Left lung (tissue), 4 donors: ENCODE measurements at regions not wholly inside any gene's neighbourhood (a gene's known extent, or its start where the extent isn't known, plus 50 kb on each side); places are given as distances from the start of the nearest gene placed in this dataset.

Source experiments
- ATAC-seq: fragments of 200-7000 bp; cut with Tn5 transposase; one replicate; pipeline ENCODE4 v1.9.1; 2020; ENCODE audit warnings: moderate library complexity
- DNase-seq, 4 donors: peaks; one replicate each; pipeline ENCODE4 v3.0.0-alpha.2; 2013 to 2020
- H3K27ac ChIP-seq, 2 donors: fragments of 200-600 bp; sonication (generic) in 1 of 2; one replicate each; pipeline versions ENCODE4 v1.5.0 to v1.8.0; 2020 to 2021
- H3K27me3 ChIP-seq, 2 donors: fragments of 200-600 bp; sonication (generic) in 1 of 2; one replicate each; pipeline versions ENCODE4 v1.5.0 to v1.8.0; 2020 to 2021
- H3K36me3 ChIP-seq, 2 donors: fragments of 200-600 bp; sonication (generic) in 1 of 2; one replicate each; pipeline versions ENCODE4 v1.5.0 to v1.8.0; 2020 to 2021
- H3K4me1 ChIP-seq, 2 donors: fragments of 200-600 bp; one replicate each; pipeline ENCODE4 v1.8.0; 2021
- H3K4me3 ChIP-seq, 2 donors: fragments of 200-600 bp; sonication (generic) in 1 of 2; one replicate each; pipeline versions ENCODE4 v1.5.0 to v1.8.0; 2020 to 2021; ENCODE audit warnings: mild to moderate bottlenecking in 1 of 2
- H3K9me3 ChIP-seq, 2 donors: fragments of 200-600 bp; sonication (generic) in 1 of 2; one replicate each; pipeline versions ENCODE4 v1.5.0 to v1.8.0; 2020 to 2021
- intact Hi-C, 2 donors: fragments of 100-400 bp; cut with DNase I; formaldehyde crosslinking; loops; one replicate each; pipeline versions ENCODE4 v1.11.2 to v1.14.2; 2022
- TF ChIP-seq, protein P1 (sequence below), 2 donors: fragments of 200-600 bp; sonication (generic) in 1 of 2; IDR thresholded peaks; one replicate each; pipeline versions ENCODE4 v1.5.0 to v1.8.0; 2021; ENCODE audit warnings: antibody characterized with exemption in 2 of 2
- donor health status: DM: no; HTN: yes; CAD: no.
- donor health status: DM: no; HTN: no; CAD: no.

DNA sequence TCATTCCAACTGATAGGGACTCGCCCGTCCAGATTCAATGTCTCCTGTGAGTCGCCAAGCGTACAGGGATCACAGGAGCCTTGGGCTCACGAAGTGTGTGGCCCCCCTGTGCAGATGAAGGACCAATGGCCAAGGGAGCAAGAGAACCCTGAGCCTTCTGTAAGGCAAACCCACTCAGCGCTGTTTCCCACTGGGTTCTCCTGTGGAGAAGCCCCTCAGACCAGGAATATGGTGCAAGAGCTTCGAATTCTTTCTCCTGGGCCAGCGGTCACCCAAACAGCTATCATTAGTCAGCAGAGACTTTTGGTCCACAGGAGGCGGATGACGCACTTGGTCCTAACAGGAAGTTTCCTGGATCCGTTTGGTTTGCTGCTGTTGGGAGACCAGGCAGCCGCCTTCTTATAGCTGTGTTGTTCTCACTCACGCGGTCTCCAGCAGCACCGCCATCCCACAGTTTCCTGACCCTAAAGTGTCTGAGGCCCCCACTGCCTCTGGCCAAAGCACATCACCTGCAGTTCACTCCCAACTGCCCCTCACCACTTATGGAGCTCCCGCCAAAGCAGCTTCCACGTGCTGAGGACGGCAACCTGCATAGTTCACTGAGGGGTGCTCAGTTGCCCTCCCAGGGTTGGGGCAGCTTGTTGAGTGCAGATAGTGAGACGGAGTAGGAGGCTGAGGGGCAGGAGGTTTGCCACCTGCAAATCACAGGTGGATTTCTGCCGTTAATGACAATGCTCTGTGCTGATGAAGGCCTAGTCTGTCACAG lies 268.6 kb downstream of the ERMARD start:
- Histone ChIP-seq H3K4me3 (no peak overlapping the region), H3K27me3 (peaks cover 13 to 33% of the 10 kb centered on the region in 2 donors), H3K36me3 (no peaks in the 10 kb centered on the region), H3K9me3 (no peaks in the 10 kb centered on the region), H3K27ac (no peak overlapping the region), H3K4me1 (peaks cover 0 to 6% of the 10 kb centered on the region in 2 donors)
- peak in 1 of 4 donors; percentile 37 for DNase-seq
- TF ChIP-seq, protein P1, sequence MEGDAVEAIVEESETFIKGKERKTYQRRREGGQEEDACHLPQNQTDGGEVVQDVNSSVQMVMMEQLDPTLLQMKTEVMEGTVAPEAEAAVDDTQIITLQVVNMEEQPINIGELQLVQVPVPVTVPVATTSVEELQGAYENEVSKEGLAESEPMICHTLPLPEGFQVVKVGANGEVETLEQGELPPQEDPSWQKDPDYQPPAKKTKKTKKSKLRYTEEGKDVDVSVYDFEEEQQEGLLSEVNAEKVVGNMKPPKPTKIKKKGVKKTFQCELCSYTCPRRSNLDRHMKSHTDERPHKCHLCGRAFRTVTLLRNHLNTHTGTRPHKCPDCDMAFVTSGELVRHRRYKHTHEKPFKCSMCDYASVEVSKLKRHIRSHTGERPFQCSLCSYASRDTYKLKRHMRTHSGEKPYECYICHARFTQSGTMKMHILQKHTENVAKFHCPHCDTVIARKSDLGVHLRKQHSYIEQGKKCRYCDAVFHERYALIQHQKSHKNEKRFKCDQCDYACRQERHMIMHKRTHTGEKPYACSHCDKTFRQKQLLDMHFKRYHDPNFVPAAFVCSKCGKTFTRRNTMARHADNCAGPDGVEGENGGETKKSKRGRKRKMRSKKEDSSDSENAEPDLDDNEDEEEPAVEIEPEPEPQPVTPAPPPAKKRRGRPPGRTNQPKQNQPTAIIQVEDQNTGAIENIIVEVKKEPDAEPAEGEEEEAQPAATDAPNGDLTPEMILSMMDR (IDR thresholded peaks at IDR 0.05) = no peak
- intact Hi-C loops = no loop called here
- ATAC-seq = no peak

DNA sequence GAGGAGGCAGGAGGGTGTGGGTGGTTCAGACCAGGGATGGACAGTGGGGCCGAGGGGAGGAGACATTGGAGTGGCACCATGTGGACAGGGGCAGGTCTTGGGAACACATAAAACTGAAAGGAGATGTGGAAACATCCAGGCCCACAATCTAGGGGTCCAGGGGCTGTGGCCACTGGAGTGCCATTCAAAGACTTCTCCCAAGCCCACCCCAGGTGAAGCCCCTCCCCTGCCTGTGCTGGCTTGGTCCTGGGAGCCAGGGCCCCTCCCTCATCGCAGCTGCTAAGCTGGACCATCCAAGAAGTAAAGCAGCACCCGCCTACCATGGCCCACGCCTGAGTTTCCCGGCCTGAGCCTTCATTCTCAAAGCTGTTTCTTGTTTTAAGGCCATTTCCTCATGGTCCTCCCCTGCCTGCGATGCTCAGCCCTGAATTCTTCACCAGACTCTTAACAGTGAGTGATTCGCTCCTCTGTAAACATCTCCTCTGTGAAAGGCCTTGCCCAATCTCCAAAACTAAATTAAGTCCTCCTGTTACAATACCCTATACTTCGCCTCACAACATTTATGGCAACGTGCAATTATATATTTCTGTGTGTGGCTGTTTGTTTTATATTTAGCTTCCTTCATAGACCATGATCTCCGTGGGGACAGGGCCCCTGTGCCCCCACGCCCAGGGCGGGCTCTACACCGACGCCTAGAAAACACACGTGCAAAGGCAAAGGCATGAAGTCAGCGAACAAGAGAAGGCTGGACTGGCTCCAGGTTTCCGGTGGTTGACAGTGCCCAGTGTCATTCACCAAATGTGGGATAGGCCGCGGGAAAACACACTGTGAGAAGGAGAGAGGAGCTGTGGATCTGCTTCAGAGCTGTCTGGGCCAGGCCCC lies 267.8 kb downstream of the ERMARD start:
- Histone ChIP-seq H3K4me3 (no peak overlapping the region), H3K9me3 (no peaks in the 10 kb centered on the region), H3K36me3 (no peaks in the 10 kb centered on the region), H3K27ac (no peak overlapping the region), H3K27me3 (peaks cover 13 to 38% of the 10 kb centered on the region in 2 donors), H3K4me1 (peaks cover 0 to 6% of the 10 kb centered on the region in 2 donors)
- ATAC-seq (no peak), DNase-seq (peak in 1 of 4 donors; percentile 34)
- TF ChIP-seq, protein P1 (IDR thresholded peaks at IDR 0.05) = no peak
- intact Hi-C loops = no loop called here

DNA sequence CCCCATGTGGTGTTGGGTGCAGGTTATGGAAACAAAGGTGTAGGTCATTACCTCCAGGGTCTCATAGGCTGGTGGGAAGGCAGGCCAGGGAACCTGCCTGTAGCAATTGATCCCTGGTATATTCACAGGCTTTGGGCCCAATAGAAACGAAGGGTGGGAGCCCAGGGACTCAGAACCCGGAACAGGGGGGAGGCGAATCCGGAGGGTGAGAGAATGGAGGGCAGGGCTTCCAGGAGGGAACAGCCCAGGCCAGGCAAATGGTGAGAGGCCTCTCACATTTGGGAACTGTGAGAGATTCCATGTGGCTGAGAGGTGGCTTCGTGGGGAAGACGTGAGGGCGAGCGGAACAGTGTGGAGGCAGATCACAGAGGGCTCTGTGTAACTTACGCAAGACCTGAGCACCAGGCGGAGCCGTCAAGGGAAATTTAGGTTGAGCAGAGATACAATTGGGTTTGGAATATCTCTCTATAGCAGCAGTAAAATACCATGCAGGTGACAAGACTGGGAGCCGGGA lies 267.1 kb downstream of the ERMARD start:
- no peak for DNase-seq
- TF ChIP-seq, protein P1 (IDR thresholded peaks at IDR 0.05) = no peak
- intact Hi-C loops = no loop called here
- Histone ChIP-seq H3K4me3 (no peak overlapping the region), H3K36me3 (no peaks in the 10 kb centered on the region), H3K27me3 (peaks cover 12 to 33% of the 10 kb centered on the region in 2 donors), H3K9me3 (no peaks in the 10 kb centered on the region), H3K4me1 (peaks cover 0 to 6% of the 10 kb centered on the region in 2 donors), H3K27ac (peak overlapping the region in 1 of 2 donors; percentile 53)
- ATAC-seq = no peak

DNA sequence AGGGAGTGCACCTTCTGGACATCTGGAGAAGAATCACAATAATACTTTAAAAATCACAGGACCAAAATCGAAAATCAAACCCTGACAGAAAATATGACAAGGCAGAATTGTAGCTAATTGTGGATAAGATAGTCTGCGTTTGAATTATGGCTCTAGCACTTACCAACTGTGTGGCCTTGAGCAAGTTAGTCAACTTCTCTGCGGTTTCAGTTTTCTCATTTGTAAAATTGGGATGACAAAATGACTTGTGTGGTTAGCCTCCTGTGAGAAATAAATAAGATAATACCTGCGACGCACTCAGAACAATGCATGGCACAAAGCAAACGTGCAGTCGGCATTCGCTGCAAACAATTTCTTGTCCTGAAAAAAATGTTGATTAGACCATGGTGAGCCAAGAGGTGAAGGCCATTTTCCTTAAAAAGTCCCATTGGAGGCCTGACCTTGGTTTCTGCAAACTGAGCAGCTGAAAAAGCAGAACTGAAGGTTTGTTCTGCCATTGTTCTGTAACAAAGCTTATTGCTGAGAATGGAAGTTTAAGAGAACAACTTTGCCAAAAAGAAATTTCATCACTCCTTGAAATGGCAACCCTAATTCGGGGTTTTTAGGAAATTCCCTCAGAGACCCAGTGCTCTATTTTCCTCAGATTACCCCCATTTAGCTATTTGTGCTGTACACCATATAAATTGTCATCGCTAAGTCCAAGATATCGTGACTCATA lies 266.3 kb downstream of the ERMARD start:
- DNase-seq (no peak), ATAC-seq (no peak)
- intact Hi-C loops = no loop called here
- Histone ChIP-seq H3K27ac (peak overlapping the region in 1 of 2 donors; percentile 53), H3K36me3 (no peaks in the 10 kb centered on the region), H3K27me3 (peaks cover 5 to 27% of the 10 kb centered on the region in 2 donors), H3K4me3 (no peak overlapping the region), H3K9me3 (no peaks in the 10 kb centered on the region), H3K4me1 (peaks cover 0 to 6% of the 10 kb centered on the region in 2 donors)
- TF ChIP-seq, protein P1 (IDR thresholded peaks at IDR 0.05) = no peak
